Astrocyte (in vitro differentiated cells and primary cell): ENCODE measurements at regions not wholly inside any gene's neighbourhood (a gene's known extent, or its start where the extent isn't known, plus 50 kb on each side); places are given as distances from the start of the nearest gene placed in this dataset.

ENCODE experiments used
- DNase-seq: peaks from one replicate; pipeline ENCODE4 v3.0.0-alpha.2; 2010; ENCODE audit warnings: low read depth
- FAIRE-seq: peaks from 2 replicates; lab custom pipeline; 2011; peaks lifted over from hg19 to GRCh38; lab: Jason Lieb, UNC
- H2AFZ ChIP-seq: 2 replicates; pipeline ENCODE4 v1.6.0; 2012; ENCODE audit warnings: low read depth, low read length, inconsistent platforms
- H3K27ac ChIP-seq: 2 replicates; pipeline ENCODE4 v1.5.1; 2011; ENCODE audit warnings: low read depth, low read length, inconsistent platforms
- H3K27me3 ChIP-seq: 2 replicates; pipeline ENCODE4 v1.6.0; 2011; ENCODE audit warnings: low read length, inconsistent platforms; ENCODE audit not compliant: insufficient read depth
- H3K36me3 ChIP-seq: 2 replicates; pipeline ENCODE4 v1.5.1; 2011; ENCODE audit warnings: low read length, inconsistent platforms; ENCODE audit not compliant: insufficient read depth
- H3K4me1 ChIP-seq: 2 replicates; pipeline ENCODE4 v1.5.1; 2011; ENCODE audit warnings: low read length, inconsistent platforms; ENCODE audit not compliant: insufficient read depth
- H3K4me2 ChIP-seq: 2 replicates; pipeline ENCODE4 v1.6.0; 2012; ENCODE audit warnings: low read length, inconsistent platforms
- H3K4me3 ChIP-seq: 2 replicates; pipeline ENCODE4 v1.5.1; 2011; ENCODE audit warnings: low read depth, mild to moderate bottlenecking, low read length, inconsistent platforms; ENCODE audit not compliant: insufficient read depth
- H3K79me2 ChIP-seq: 2 replicates; pipeline ENCODE4 v1.6.0; 2012; ENCODE audit warnings: mild to moderate bottlenecking, low read length, inconsistent platforms; ENCODE audit not compliant: insufficient read depth
- H3K9ac ChIP-seq: 2 replicates; pipeline ENCODE4 v1.6.0; 2012; ENCODE audit warnings: mild to moderate bottlenecking, low read length, inconsistent platforms
- H3K9me3 ChIP-seq: 2 replicates; pipeline ENCODE4 v1.5.1; 2012; ENCODE audit warnings: low read depth, mild to moderate bottlenecking, low read length, inconsistent platforms; ENCODE audit not compliant: insufficient read depth
- H4K20me1 ChIP-seq: 2 replicates; pipeline ENCODE4 v1.6.0; 2012; ENCODE audit warnings: low read length, inconsistent platforms; ENCODE audit not compliant: insufficient read depth
- H3K27ac Mint-ChIP-seq: one replicate; pipeline ENCODE4 v1.8.0; 2021; ENCODE audit warnings: mild to moderate bottlenecking, mixed read lengths; ENCODE audit not compliant: unreplicated experiment
- H3K27me3 Mint-ChIP-seq: one replicate; pipeline ENCODE4 v1.8.0; 2021; ENCODE audit warnings: low read depth, mixed read lengths; ENCODE audit not compliant: unreplicated experiment
- H3K36me3 Mint-ChIP-seq: one replicate; pipeline ENCODE4 v1.8.0; 2021; ENCODE audit warnings: low read depth, mixed read lengths; ENCODE audit not compliant: unreplicated experiment
- H3K4me1 Mint-ChIP-seq: one replicate; pipeline ENCODE4 v1.8.0; 2021; ENCODE audit warnings: low read depth, mixed read lengths; ENCODE audit not compliant: unreplicated experiment
- H3K4me3 Mint-ChIP-seq: one replicate; pipeline ENCODE4 v1.8.0; 2021; ENCODE audit warnings: mild to moderate bottlenecking, moderate library complexity, mixed read lengths; ENCODE audit not compliant: unreplicated experiment
- H3K9me3 Mint-ChIP-seq: one replicate; pipeline ENCODE4 v1.8.0; 2021; ENCODE audit warnings: mild to moderate bottlenecking, mixed read lengths; ENCODE audit not compliant: unreplicated experiment
- EZH2 ChIP-seq: IDR thresholded peaks from 2 replicates; pipeline ENCODE4 v1.6.1; 2012; ENCODE audit warnings: mild to moderate bottlenecking, low read length, inconsistent platforms; ENCODE audit not compliant: insufficient read depth
- TF ChIP-seq, protein P1 (sequence below): IDR thresholded peaks from 2 replicates; pipeline ENCODE4 v1.5.1; 2011; ENCODE audit warnings: low read depth, mild to moderate bottlenecking, inconsistent platforms, low read length, moderate library complexity; ENCODE audit not compliant: insufficient read depth

DNA sequence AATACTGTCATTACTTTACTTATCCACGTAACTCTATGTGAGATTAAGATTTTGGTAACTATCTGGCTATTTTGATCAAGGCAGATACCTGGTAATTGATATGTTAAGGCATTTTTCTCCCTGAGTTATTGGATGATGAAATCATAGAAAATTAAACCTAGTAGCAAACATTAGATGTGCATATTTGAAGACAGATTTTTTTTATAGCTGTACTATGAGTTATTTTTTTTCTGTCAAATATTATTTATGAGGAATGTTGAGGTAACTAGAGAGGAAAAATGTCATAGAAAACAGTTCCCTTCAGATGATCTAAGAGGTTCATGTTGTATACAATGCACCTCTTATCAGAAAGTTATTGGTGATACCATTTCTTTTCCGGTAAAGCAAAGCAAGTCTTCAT is 64.9 kb upstream of the SLC38A2 start:
- H3K9ac ChIP-seq: no peak overlapping the region
- H3K4me2 ChIP-seq: no peak overlapping the region
- H3K4me1 Mint-ChIP-seq: peaks cover 15% of the 10 kb centered on the region
- no peak for DNase-seq
- peaks cover 5% of the 10 kb centered on the region for H3K4me1 ChIP-seq
- no peak overlapping the region for H3K4me3 Mint-ChIP-seq
- peak; percentile 26 for FAIRE-seq
- no peak overlapping the region for H3K27ac ChIP-seq
- H3K36me3 ChIP-seq: no peaks in the 10 kb centered on the region
- TF ChIP-seq, protein P1, sequence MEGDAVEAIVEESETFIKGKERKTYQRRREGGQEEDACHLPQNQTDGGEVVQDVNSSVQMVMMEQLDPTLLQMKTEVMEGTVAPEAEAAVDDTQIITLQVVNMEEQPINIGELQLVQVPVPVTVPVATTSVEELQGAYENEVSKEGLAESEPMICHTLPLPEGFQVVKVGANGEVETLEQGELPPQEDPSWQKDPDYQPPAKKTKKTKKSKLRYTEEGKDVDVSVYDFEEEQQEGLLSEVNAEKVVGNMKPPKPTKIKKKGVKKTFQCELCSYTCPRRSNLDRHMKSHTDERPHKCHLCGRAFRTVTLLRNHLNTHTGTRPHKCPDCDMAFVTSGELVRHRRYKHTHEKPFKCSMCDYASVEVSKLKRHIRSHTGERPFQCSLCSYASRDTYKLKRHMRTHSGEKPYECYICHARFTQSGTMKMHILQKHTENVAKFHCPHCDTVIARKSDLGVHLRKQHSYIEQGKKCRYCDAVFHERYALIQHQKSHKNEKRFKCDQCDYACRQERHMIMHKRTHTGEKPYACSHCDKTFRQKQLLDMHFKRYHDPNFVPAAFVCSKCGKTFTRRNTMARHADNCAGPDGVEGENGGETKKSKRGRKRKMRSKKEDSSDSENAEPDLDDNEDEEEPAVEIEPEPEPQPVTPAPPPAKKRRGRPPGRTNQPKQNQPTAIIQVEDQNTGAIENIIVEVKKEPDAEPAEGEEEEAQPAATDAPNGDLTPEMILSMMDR: no peak
- no peak for TF ChIP-seq EZH2
- no peak overlapping the region for H3K4me3 ChIP-seq
- no peaks in the 10 kb centered on the region for H3K27me3 ChIP-seq
- H4K20me1 ChIP-seq: no peaks in the 10 kb centered on the region
- H3K79me2 ChIP-seq: no peaks in the 10 kb centered on the region
- no peaks in the 10 kb centered on the region for H3K27me3 Mint-ChIP-seq
- H3K9me3 ChIP-seq: no peaks in the 10 kb centered on the region
- H2AFZ ChIP-seq: no peak overlapping the region
- no peaks in the 10 kb centered on the region for H3K9me3 Mint-ChIP-seq
- no peaks in the 10 kb centered on the region for H3K36me3 Mint-ChIP-seq
- H3K27ac Mint-ChIP-seq: no peak overlapping the region

DNA sequence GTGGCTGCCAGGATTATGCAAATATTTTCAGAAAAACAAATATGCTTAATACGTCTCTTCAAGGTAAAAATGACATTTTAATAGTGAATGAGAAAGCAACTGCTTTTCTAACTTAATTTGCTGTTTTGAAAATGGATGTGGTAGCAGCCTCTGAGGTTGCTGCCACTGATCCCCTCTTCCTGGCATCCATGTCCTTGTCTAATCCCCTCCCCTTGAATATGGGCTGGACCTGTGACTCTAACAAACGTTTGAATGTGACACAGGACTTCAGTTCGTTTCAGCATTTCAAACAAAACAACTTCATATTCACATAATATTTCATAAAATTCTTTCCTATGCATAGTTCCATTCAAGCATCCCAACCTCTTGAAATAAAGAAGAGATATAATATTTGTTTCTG is 64.2 kb upstream of the SLC38A2 start:
- Histone ChIP-seq H3K9ac (no peak overlapping the region), H3K4me3 (no peak overlapping the region), H3K4me2 (no peak overlapping the region), H2AFZ (no peak overlapping the region), H3K36me3 (no peaks in the 10 kb centered on the region), H3K9me3 (no peaks in the 10 kb centered on the region), H3K27ac (no peak overlapping the region), H3K79me2 (no peaks in the 10 kb centered on the region), H3K27me3 (no peaks in the 10 kb centered on the region), H4K20me1 (no peaks in the 10 kb centered on the region), H3K4me1 (peaks cover 7% of the 10 kb centered on the region)
- Mint-ChIP-seq H3K27ac (no peak overlapping the region), H3K27me3 (no peaks in the 10 kb centered on the region), H3K36me3 (no peaks in the 10 kb centered on the region), H3K9me3 (no peaks in the 10 kb centered on the region), H3K4me1 (peaks cover 16% of the 10 kb centered on the region), H3K4me3 (no peak overlapping the region)
- DNase-seq: no peak
- FAIRE-seq: no peak
- TF ChIP-seq, protein P1: no peak
- TF ChIP-seq EZH2: no peak

DNA sequence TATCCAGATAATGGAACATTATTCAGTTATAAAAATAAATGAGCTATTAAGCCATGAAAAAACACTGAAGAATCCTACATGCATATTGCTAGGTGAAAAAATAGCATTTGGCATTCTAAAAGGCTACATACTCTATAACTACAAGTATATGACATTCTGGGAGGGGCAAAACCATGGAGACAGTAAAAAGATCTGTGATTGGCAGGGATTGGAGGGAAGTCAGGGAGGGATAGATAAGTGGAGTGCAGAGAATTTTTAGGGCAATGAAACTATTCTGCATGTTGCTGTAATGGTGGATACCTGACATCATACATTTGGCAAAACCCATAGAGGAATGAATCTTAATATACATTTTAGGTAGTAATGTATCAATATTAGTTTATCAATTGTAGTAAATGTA is 63.1 kb upstream of the SLC38A2 start:
- H3K9me3 Mint-ChIP-seq: no peaks in the 10 kb centered on the region
- no peak for TF ChIP-seq EZH2
- TF ChIP-seq, protein P1: no peak
- H3K27me3 ChIP-seq: no peaks in the 10 kb centered on the region
- H3K9me3 ChIP-seq: no peaks in the 10 kb centered on the region
- no peaks in the 10 kb centered on the region for H4K20me1 ChIP-seq
- H3K36me3 ChIP-seq: no peaks in the 10 kb centered on the region
- H3K27ac Mint-ChIP-seq: no peak overlapping the region
- H3K27me3 Mint-ChIP-seq: no peaks in the 10 kb centered on the region
- H3K79me2 ChIP-seq: no peaks in the 10 kb centered on the region
- peaks cover 18% of the 10 kb centered on the region for H3K4me1 Mint-ChIP-seq
- no peaks in the 10 kb centered on the region for H3K36me3 Mint-ChIP-seq
- DNase-seq (no peak), FAIRE-seq (peak; percentile 64)
- peaks cover 17% of the 10 kb centered on the region for H3K4me1 ChIP-seq
- no peak overlapping the region for H3K9ac ChIP-seq
- H3K4me3 ChIP-seq: no peak overlapping the region
- H3K4me2 ChIP-seq: no peak overlapping the region
- no peak overlapping the region for H3K27ac ChIP-seq
- H2AFZ ChIP-seq: no peak overlapping the region
- H3K4me3 Mint-ChIP-seq: no peak overlapping the region
